Hematopoietic multipotent progenitor cell treated with erythropoietin and hydrocortisone succinate and interleukin-3 and kit ligand, for 4 days (in vitro differentiated cells): ENCODE measurements at regions not wholly inside any gene's neighbourhood (a gene's known extent, or its start where the extent isn't known, plus 50 kb on each side); places are given as distances from the start of the nearest gene placed in this dataset.

Source experiments
- DNase-seq: peaks from one replicate; pipeline ENCODE4 v3.0.0-alpha.2; 2015

DNA sequence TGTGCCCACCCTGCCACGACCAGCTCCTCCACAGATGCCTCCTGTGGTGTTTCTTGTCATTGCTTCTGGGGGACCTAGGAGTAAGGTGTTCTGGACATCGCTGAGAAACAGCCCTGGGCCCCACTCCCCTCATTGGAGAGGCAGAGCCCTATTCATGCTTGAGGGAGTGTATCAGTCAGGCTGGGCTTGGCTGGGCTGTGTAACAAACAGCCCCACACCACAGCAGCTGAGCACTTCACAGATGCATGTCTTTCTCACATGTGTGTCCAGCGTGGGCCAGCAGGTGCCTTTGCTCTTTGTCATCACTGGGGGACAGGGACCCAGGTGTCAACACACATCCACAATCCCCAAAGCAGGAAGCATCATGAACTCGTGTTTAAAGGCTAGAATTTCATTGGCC lies 65.1 kb upstream of the FBRSL1 start:
- DNase-seq, result no peak

DNA sequence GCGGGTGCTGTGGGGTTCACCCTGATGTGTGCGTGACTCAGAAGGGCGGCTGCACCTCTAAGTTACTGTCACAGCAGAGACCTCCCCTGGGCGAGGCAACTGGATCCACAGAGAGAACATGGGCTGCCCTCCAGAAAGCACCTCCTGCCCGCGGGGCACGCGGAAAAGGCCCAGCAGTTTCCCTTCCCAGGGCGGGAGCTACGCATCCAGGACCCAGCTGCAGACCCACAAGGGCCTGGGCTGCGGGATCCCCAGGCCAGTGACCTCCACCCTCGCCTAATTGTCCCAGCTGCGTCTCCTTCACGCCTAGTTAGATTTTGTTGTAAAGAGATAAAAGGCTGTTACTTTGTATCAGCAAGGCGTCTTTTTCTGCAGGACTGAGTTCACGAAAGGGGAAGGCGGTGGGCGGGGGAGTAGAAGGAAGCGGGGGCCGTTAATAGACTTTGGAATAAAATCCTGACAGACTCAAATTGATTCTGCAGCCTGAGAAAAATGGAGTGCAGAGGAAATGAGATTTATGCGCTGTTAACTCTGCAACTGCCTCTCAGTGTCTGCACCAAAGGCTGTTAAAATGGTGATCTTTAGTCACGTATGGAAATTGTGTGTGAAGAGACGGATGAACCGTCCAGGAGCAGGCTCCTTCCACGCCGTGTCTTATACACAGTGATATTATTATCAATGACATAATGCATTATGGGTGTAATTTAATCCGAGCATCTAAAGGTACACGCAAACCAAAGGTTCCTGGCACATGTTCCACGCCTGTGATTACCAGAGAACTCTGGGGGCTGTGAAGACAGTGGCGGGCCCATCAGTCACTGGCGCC lies 65.9 kb upstream of the FBRSL1 start:
- no peak for DNase-seq

DNA sequence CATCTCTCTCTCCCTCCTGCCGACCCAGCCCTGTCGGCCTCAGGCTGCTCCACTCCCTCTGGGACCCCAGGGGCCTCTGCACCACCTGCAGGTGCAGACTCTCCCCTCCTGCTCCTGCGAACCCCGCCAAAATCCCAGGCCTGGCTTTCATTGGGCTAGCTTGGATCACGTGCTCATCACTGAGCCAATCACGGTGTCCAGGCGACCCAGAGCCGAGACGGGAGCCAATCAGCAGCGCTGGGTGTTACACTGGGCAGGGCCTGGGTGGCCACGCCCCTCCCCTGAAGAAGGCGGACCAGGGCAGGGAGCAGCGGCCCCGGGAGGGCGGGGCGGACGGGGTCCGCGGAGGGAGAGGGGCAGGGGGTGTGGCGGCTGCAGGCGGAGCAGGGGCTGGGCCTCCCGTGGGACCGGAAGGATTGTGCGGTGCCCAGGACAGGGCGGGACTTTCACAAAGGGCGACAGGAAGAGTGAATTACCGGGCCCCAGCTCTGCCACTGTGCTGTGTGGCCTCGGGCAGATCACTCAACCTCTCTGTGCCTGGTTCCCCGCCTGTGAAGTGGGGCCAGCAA lies 66.6 kb upstream of the FBRSL1 start:
- peak; percentile 42 for DNase-seq

DNA sequence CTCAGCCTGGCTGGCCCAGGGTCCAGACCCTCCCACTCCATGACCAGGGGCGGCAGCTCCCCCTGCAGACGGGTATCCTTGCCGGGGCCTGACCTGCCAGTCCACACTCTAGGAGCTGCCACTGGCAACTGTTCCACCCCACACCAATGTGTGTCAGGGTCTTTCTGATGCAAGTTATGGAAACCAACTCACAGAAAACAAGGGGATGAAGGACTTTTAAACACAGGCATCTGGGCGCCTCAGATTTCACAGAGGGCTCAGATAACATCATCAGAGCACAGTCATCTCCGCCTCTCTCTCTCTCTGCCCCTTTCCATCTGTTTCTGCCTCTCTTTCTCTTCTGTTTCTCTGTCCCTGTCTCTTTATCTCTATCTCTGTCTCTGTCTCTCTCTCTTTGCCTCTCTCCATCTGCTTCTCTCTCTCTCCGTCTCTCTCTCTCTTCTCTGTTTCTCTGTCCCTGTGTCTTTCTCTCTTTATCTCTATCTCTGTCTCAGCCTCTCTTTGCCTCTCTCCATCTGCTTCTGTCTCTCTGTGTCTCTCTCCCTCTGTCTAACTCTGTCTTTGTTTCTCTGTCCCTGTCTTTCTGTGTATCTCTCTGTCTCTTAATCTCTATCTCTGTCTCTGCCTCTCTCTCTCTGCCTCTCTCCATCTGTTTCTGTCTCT lies 67.4 kb upstream of the FBRSL1 start:
- no peak for DNase-seq

DNA sequence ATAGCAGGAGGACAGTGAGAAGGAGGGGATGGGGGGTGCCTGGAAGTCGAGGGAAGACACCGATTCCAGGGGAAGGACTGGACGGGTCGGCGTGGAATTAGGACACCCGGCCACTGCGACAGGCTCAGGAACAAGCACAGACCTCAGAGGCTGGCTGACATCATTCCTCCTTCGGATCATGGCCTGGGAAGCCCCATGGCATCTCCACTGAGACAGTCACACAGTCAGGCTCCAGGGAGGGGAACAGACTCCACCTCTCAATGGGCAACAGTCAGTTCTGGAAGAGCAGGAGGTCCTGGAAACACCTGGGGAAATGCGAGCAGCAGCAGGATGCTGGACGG lies 67.9 kb upstream of the FBRSL1 start:
- DNase-seq, result no peak

DNA sequence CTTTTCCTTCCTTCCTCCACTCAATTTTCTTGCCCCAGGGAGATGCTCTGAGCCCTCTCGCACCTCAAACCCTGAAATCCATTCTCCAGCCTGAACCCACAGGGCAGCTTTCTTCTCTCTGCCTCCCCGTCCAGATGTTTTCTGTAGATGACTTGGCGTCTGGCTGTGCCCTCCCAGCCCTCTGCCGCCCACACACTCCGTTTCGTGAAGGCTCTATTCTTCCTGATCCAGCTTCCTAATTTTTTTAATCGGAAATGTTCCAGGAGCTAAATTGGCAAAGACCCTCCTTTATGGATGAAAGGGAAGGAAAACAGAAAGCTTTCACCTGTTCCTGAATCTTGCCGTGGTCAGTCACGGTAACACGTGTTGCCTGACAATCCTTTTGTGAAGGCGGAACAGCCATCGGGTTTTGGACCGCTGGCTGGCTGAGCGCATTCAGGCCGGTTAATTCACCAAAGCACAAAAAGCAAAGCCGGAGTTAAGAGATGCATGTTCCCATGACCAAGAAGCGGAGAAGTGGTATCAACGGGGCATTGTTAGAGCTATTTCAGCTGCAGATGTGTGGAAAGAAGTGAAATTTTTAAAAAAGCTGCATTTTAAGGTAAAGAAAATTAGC lies 70.2 kb upstream of the FBRSL1 start:
- DNase-seq, result no peak

DNA sequence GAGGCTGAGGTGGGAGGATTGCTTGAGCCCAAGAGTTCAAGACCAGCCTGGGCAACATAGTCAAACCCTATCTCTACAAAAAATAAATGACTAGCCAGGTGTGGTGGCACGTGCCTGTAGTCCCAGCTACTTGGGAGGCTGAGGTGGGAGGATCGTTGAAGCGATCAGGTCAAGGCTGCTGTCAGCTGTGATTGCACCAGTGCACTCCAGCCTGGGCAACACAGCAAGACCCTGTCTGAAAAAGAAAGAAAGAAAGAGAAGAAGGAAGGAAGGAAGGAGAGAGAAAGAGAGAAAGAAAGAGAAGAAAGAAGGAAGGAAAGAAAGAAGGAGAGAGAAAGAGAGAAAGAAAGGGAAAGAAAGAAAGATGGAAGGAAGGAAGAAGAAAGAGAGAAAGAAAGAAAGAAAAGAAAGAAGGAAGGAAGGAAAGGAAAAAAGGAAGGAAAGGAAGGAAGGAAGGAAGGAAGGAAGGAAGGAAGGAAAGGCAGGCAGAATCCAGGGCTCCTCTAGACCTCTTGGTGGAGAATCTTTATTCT lies 71.5 kb upstream of the FBRSL1 start:
- no peak for DNase-seq

DNA sequence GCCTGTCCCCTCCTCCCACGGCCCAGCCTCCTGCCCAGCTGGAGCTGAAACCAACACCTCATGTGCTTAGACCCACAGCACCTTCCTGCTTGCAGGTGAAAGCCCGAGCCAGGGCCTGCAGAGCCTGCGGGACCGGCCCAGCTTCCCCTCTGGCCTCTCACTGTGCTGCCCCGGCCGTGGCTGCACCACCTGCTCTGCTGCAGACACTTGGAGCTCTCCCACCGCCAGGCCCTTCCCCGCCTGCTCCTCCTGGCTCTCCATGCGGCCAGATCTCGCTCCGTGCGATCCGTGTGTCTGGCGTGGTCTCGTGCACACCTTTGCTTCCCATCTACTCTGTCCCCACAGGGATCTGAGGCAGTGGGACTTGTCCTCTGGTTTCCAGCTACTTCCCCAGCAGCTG lies 72.2 kb upstream of the FBRSL1 start:
- DNase-seq, result no peak

DNA sequence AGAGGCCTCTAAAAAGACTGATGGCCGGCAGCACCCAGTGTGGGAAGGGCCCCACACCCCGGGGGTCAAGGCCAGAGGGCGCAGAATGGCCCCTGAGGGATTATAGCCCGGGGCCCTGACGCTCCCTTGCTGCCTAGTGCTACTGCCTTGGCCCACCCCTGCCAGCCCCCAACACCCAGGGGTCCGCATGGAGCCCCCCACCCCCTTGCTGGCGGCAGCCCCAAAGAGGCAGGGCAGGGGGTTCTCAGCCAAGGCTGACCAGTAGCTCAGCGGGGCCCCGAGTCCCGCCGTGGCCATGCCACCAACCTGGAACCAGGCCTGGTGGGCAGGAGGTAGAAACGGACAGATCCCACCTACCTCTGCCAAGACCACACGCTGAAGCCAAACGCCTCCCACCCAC lies 73.1 kb upstream of the FBRSL1 start:
- no peak for DNase-seq

DNA sequence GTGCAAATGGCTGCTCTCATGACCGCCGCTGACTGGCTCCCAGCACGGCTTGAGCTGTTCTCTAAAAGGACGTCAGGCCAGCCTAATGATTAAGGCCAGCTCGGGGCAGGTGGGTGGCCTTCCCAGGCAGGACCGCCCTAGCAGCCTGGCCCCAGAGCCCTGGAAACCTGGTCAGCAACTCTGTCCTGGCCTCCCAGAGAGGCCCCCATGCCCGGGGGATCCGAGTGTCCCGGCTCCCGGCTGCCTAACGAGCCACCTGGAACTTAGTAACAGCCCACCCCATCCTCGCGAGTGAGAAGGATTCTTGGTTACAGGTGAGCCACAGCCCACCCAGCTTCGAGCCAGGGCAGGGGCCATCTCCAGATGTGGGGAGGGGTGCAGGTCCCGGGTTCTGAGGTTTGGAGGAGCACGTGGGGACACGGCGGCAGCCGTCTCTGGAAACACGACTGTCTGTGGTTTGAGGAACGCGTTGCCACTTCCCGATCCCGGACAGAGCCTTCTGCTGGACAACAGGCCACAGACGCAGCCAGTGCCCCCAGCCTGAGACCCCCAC lies 73.8 kb upstream of the FBRSL1 start:
- no peak for DNase-seq

DNA sequence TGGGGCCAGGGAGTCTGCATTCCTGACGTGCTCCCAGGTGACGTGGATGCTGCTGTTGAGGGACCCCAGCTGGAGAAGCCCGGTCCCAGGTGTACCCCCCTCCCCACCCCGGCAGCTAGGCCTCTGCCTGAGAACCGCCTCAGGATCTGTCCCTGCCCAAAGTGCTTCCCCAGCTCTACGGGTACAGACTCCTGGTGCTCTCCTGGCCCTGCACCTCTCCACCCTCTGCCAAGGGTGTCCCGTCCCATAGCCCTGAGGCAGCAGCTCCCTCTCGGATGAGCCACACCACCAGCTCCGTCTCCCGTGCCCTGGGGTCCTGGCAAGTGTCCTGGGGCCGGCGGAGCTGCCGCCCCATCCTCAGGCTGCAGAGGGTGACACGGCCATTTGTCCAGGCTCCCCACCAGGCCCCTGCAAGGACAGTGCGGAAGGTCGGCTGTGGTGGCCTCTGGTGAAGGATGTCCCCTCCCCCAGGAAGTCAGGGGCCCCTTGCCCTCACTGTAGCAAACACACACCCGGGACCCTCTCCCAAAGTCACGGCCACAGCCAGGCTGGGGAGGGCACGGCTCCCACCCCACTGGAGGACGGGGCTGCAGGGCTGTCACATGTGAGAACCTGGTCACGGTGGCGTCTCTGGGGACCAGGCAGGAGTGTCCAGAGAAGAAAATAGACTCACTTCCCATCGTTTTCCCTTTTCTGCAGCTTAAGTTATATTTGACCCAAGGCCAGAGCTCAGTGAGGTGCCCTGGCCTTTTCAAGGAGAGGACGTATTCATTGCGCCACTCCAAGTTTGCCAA lies 74.4 kb upstream of the FBRSL1 start:
- DNase-seq, result no peak

DNA sequence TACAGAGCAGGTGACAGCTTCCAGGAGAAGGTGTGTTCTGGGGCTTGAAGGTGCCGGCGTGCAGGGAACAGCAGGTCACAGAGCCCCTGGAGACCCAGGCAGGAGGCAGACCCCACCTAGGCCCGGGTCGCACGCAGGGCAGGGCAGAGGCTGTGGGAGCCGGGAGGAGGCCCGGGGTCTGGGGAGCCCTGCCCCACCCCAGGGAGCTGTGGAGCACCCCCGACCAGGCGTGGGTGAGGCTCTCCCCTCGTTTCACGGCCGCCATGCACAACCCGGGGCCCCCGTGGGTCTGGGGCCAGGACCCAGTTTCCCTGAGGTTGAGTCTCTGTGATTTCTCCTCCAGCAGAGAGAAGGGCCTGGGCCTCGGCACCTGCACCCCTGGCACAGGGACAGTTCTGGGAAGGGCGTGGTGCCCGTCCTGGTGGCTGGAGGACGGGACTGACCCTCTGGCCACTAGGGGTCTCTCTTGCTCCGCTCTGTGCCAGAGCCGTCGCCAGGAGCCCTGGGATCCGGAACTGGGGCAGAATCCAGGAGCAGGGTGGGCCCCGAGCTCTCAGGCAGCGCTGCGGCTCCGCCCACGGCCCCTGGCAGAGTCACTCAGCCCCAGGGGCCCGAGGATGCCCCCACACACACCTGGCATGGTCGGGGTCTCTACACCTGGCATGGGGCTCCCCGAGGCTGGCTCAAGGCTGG lies 75.2 kb upstream of the FBRSL1 start:
- peak; percentile 92 for DNase-seq

DNA sequence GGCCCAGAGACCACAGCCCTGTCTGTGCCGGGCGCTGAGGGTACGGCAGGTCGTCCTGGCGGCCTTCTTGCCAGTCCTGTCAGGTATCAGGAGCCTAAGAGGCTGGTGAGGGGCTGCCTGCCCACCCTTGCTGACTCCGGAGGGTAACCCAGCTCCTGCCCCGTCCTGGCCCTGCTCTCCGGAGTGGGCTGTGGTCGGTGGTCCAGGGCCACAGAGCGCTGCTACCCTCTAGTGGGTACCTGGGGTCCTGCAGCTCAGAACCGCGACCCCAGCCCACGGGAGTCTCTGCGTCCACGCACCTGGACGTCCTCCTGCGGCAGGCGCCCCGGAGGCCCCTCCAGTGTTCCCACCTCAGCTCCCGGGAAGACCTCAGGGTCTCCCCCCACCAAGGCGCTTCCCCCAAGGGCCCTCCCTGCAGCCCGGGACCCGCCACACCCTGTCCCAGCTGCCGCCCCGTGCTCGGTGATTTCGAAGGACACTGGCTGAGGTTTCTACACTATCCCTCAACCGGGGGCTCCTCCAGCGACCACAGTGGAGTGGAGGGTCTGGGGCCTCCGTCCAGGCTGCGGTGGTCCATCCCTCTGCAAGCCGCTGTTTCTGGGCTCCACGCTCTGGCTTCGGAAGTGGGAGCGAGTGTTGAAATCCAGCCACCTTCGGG lies 75.9 kb upstream of the FBRSL1 start:
- no peak for DNase-seq

DNA sequence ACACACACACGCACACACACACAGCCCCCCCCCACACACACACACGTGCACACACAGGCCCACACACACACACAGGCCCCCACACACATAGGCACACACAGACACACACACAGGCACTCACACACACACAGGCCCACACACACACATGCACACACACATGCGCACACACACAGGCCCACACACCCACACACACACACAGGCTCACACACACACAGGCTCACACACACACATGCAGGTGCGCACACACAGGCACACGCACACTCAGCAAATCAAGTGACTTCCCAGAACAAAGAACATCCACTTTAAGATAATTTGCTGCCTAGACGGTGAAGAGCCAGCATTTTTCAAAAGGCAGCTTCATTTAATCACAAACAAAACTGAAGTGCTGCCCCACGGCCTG lies 78.5 kb upstream of the FBRSL1 start:
- DNase-seq, result no peak

DNA sequence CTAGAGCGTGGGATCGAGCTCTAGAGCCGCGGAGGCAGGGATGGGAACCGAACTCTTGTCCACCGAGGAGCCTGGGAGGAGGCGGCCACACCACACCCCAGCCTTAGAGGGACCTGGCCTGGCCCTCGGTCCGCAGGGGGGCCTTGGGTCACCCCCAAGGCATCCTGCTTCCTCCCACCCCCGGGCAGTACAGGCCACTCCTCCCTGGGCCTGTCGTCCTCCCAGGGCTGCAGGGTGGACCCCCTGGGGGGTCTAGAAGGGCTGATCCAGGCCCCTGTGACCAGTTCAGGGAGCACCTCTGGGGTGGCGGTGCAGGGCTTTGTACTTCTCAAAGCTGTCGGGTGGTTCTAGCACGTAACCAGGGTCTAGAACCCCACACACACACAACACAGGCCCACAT lies 79.1 kb upstream of the FBRSL1 start:
- DNase-seq, result no peak

DNA sequence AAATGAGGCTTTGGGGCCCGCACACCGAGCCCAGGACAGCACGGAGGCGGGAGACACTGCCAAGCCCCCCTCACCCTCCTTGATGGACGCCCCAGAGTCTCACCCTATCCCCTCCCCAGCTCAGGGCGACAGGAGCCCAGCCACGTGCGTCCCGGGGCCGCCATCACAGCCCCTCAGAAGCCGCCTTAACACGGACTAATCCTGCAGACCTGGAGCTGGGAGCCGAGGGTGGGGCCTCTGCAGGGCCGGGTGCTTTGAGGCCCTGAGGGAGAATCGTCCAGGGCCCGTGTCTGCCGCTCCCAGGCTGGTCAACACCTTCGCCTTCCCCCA lies 79.7 kb upstream of the FBRSL1 start:
- DNase-seq, result no peak

DNA sequence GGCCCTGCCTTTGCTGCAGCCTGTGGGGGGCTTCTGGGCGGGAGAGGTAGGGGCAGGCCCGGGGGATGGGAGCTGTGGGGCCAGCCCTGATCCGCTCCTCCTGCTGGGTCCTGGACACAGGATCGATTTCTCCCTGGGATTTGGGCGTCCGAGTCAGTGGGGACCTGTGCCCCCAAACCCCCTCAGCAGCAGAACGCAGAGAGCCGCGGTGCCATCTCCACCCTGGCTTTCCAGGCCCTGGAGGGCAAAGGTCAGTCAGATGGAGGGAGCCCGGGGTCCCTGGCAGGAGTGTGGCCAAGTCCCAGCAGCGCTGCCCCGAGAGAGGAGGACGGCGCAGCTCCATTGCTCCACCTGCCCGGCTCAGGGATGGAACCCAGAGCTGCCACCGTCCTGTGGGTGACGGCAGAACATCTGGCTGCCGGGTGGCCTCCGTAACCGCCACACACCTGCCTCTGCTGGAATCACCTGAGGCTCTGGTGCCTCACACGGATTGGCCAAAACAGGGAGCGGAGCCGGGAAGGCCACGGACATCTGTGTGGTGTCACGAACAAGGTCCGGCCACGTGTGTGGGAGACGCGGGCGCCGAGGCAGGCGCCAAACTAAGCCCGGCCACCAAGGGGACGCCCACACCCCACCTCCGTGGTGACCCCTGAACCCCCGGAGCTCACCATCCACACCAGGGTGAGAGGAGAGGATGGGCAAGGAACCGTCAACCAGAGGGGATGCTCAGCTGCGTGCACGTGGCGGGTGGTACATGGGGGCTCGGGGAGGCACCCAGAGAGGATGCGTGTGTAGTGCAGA lies 80.3 kb upstream of the FBRSL1 start:
- DNase-seq, result no peak

DNA sequence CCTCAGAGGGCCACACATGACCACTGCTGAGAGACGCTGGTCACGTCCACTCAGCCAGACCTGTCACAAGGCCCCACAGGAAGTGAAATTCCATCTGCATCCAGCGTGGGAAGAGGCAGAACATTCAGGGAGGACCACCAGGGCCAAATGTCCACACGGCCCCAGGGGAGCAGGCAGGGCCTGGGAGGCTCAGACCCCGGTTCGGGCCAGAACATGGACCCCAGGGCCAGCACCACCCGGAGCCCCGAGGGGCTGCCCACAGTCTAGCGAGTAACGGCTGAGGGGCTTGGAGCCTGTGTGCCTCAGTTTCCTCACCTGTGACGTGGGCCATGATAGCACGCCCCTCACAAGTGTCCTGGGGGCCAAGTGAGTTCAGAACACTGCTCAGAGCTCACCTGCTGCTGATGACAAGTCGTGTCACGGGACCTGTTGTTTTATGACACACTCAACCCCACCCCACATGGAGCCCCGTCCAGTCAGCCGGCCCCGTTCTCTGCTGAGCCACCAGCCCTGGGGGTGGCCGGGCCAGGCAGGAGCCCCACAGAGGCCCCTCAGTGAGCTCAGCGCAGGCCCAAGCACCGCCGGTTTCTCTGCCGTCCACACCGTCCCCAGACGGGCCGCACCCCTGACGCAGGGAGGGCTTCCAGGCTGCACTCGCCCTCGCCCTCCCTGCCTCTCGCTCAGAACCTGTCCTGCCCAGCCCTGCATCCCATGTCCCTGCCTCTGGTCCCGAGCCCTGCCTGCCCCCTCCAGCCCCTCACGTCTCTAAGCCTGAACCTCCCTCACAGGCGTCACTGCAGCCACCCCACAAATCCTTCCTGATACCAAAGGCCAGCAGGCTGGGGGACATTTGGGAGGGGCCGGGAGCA lies 79.5 kb upstream of the GALNT9 start:
- no peak for DNase-seq

DNA sequence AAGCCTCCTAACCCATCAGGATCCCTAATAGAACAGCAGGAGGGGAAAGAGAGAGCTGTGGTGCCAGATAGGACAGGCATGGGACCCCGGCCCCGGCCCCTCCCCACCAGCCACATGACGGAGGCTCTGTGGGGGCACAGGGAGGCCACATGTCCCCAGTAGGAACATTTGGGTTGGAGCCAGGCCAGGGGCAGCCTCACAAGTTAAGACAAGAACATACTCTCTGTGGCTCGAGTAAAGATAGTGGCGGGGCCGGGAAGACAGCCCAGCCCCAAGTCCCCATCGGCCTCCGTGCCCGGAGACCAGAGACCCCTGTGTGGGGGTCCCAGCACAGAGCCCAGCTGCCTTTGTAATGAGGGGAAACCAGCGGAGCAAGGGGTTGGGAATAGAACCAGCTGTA lies 78.6 kb upstream of the GALNT9 start:
- no peak for DNase-seq
